GM12864 (cell line): ENCODE measurements at regions not wholly inside any gene's neighbourhood (a gene's known extent, or its start where the extent isn't known, plus 50 kb on each side); places are given as distances from the start of the nearest gene placed in this dataset.

ENCODE experiments used
- DNase-seq: peaks from one replicate; pipeline ENCODE4 v3.0.0-alpha.2; 2011; ENCODE audit warnings: low read depth
- H3K4me3 ChIP-seq: 2 replicates; pipeline ENCODE4 v1.5.1; 2011; ENCODE audit warnings: mild to moderate bottlenecking, low read depth, low read length, control low read depth
- CTCF ChIP-seq: IDR thresholded peaks from 2 replicates; pipeline ENCODE4 v1.5.1; 2011; ENCODE audit warnings: low read depth, mild to moderate bottlenecking, moderate library complexity, low read length, control low read depth, inconsistent platforms; ENCODE audit errors: missing control alignments

- DNase-seq = no peak
- no peak for TF ChIP-seq CTCF
- H3K4me3 ChIP-seq = no peak overlapping the region
Observed at GRCh38 chr7:26049081-26049480, 102.9 kb upstream of the NFE2L3 start.

DNA sequence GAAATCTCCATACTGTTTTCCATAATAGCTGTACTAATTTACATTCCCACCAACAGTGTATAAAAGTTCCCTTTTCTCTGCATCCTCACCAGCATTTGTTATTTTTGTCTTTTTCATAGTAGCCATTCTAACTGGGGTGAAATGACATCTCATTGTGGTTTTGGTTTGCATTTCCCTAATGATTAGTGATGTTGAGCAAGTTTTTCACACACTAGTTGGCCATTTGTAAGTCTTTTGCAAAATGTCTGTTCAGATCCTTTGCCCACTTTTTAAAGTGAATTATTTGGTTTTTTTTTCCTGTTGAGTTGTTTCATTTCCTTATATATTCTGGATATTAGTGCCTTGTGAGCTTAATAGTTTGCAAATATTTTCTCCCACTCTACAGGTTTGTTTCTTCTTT lies 101.0 kb upstream of the NFE2L3 start:
- no peak overlapping the region for H3K4me3 ChIP-seq
- TF ChIP-seq CTCF = no peak
- DNase-seq = no peak

DNA sequence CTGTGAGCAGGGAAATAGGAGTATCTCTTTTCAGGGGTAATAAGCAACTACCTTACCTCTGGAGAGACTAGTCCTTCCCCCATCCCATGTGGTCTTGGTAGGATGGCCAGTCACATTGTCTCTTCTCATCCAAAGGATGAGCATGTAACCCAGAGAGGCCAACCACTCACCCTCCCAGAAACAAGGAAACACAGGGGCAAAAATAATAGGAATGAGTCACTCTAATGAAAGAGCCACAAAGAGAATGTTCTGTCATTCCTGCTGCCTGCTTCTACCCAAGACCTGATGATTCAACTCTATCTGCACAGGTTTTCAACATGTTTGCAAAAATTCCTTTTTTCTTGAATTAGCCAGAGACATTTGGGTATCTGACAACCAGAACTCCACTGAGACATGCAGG lies 99.3 kb upstream of the NFE2L3 start:
- H3K4me3 ChIP-seq = no peak overlapping the region
- no peak for TF ChIP-seq CTCF
- DNase-seq = no peak

DNA sequence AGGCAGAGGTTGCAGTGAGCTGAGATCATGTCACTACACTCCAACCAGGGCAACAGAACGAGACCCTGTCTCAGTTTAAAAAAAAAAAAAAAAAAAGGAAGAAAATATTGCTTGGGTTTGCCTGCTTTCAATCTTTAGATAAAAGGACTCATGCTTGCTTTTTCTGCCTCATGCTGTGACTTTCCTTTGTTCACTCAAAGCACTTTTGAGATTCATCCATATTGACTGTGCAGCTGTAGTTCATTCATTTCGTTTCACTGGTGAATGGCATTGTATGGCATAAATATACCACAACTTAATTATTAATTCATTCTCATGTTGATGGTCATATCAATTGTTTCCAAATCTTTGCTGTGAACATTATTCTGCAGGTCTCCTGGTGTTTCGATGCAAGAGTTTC lies 97.6 kb upstream of the NFE2L3 start:
- H3K4me3 ChIP-seq = no peak overlapping the region
- no peak for DNase-seq
- no peak for TF ChIP-seq CTCF

- TF ChIP-seq CTCF = no peak
- DNase-seq = no peak
- no peak overlapping the region for H3K4me3 ChIP-seq
Observed at GRCh38 chr7:26055241-26055640, 96.8 kb upstream of the NFE2L3 start.

DNA sequence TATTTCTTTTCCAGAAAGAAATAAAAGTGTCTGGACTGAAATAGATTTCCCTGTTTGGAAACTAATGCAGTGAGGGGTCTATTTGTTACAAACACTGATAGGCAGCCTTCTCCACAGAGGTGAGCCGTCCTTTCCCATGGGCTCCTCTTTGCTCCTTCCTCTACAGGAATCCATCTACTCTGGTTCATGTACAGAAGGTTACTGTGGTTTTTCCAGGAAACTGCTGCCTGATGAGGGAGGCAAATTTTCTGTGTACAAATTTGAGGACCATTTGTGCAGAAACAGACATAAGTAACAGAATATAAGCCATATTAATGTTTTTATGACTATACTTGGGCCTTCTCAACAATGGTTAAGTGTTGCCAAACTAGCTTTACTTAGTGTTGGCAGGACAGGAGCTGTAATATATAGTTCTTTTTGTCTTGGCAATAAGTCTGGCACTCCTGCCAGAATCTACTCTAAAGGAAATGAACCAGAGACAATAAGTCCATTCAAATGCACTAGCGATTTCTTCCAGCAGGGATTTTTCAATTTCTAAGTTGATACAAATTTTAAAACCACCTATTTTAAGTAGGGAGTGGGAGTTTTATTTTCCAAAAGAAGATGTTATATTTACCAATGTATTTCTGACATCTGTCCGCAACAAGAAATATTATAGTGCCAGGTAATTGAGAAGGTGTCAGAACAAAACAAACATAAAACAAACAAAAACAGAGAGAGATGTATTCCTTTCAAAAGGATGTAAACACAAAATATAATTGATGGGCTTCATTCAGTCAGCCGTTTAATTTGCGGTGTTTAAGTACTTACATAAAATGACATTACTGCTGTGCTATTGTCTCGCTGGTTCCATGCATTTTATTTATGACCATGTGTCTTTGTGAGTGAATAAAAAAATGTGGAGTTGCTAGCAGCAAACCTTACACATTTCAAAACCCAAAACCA lies 91.0 kb upstream of the NFE2L3 start:
- no peak overlapping the region for H3K4me3 ChIP-seq
- DNase-seq = no peak

More for the DNA sequence above, 91.0 kb upstream of the NFE2L3 start:
- no peak for TF ChIP-seq CTCF
